ENCODE measurements at regions not wholly inside any gene's neighbourhood (a gene's known extent, or its start where the extent isn't known, plus 50 kb on each side); places are given as distances from the start of the nearest gene placed in this dataset.

DNA sequence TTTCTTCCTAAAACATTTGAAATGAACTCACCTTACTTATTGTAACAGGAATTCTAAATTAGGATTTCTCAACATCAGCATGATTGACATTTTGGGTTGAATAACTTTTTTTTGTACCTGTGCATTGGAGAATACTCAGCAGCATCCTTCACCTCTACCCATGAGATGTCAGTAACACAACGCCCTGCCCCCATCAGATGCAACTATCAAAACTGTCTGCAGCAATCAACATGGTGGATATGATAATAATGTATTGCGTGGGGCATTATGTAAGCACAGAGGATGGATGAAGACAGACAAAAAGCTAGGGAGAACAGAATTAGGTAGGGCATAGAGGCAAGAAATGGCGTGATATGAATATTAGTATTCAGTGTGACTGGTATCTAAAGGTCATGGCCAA, 94.1 kb downstream of the PLK2 start:
- no peaks in the 10 kb centered on the region for H3K36me3 ChIP-seq (ENCODE audit: control insufficient read depth, insufficient read depth, low read length)
- TF ChIP-seq, protein P1, sequence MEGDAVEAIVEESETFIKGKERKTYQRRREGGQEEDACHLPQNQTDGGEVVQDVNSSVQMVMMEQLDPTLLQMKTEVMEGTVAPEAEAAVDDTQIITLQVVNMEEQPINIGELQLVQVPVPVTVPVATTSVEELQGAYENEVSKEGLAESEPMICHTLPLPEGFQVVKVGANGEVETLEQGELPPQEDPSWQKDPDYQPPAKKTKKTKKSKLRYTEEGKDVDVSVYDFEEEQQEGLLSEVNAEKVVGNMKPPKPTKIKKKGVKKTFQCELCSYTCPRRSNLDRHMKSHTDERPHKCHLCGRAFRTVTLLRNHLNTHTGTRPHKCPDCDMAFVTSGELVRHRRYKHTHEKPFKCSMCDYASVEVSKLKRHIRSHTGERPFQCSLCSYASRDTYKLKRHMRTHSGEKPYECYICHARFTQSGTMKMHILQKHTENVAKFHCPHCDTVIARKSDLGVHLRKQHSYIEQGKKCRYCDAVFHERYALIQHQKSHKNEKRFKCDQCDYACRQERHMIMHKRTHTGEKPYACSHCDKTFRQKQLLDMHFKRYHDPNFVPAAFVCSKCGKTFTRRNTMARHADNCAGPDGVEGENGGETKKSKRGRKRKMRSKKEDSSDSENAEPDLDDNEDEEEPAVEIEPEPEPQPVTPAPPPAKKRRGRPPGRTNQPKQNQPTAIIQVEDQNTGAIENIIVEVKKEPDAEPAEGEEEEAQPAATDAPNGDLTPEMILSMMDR (IDR thresholded peaks at IDR 0.05; ENCODE audit: insufficient read depth, low read depth, low read length), result no peak
- ChIA-PET CTCF (no interaction called here), POLR2A (no interaction called here)
- DNase-seq (ENCODE audit: low read depth), result no peak
- H3K27me3 ChIP-seq (ENCODE audit: control insufficient read depth, insufficient read depth, low read length), result no peaks in the 10 kb centered on the region
- H3K4me3 ChIP-seq (ENCODE audit: low read depth, low read length), result no peak overlapping the region

DNA sequence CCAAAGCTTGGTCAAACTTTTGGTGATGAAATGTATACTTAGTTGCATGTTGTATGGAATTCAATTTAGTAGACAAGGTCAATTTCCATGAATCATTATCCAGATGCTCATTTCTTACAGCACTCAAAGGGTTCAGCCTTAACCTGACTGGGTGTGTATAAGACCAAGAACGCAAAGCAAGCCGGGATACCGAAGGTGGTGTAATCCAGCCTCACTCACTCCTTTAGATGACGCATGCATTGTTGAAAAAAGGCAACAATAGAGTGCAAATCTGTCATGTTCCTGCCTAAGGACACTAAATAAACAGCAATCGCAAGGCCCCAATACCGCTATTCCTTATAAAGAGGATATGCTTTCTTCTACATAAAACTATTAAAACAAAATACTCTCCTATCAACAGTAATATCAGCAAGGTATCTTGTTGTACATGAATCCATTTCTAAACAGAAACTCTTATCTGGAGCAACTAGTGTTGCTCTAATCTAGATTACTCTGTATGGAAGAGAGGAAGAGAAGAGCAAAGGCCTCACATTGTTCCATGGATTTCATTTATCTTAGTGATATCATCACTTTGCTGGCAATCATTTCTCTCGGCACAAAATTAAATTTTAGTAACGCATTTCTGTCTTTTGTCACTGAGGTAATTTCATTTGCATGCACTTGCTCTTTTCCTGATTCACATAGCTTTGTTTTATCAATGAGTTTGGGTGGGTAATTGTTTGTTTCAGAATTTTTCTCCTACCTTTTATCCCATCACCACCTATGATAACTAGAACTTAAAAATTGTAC, 96.2 kb downstream of the PLK2 start:
- TF ChIP-seq, protein P1 (IDR thresholded peaks at IDR 0.05; ENCODE audit: insufficient read depth, low read depth, low read length), result no peak
- POLR2A ChIA-PET, result no interaction called here
- Histone ChIP-seq H3K4me3 (ENCODE audit: low read depth, low read length) (no peak overlapping the region), H3K36me3 (ENCODE audit: control insufficient read depth, insufficient read depth, low read length) (no peaks in the 10 kb centered on the region), H3K27me3 (ENCODE audit: control insufficient read depth, insufficient read depth, low read length) (no peaks in the 10 kb centered on the region)
- no peak for DNase-seq (ENCODE audit: low read depth)
- CTCF ChIA-PET, result interaction anchor here (0.7 to 1.1 kb wide), 2 partner anchors 15 to 35 kb away, joined by 3 read pairs; no protein-coding TSS in a partner anchor

DNA sequence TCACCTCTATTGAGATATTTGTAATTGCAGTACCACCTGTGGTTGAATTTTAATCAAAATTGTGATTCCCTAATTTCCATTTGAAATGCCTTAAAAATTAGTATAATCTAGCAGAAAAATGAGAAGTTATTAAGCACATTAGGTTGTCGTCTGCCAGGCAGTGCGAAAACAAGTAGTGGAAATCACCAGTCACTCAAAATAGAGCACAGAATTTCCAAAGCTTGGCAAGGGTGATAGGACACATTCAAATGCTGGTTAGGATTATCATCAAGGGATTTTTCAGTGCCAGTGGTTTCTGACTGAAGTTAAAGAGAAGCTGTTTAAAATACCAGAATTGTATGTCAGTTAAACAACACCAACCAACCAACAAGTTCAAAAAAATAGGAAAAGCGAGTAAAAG, 97.8 kb downstream of the PLK2 start:
- ChIA-PET CTCF (no interaction called here), POLR2A (interaction anchor here (0.6 kb wide), 1 partner anchor 98 kb away, joined by 3 read pairs; no protein-coding TSS in a partner anchor)
- Histone ChIP-seq H3K36me3 (ENCODE audit: control insufficient read depth, insufficient read depth, low read length) (no peaks in the 10 kb centered on the region), H3K4me3 (ENCODE audit: low read depth, low read length) (no peak overlapping the region), H3K27me3 (ENCODE audit: control insufficient read depth, insufficient read depth, low read length) (no peaks in the 10 kb centered on the region)
- TF ChIP-seq, protein P1 (IDR thresholded peaks at IDR 0.05; ENCODE audit: insufficient read depth, low read depth, low read length), result no peak
- DNase-seq (ENCODE audit: low read depth), result no peak

DNA sequence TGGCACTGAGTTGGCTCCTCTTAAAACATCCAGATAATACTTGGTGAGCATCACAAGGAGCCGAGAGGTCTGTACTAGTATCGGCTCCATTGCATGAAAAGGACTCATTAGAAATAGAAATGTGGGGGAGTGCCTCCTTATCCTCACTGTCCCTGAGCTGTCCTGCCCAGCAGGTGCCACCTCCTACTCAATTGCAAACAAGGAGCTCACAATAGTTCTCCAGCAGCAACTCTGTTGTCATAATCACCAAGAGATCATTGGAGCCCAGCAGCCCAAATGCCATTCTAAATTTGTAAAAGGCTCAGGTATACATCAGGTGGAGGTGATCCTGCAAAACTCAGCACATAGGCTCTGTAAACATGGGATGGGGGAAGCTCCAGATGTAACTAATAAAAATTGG, 99.1 kb downstream of the PLK2 start:
- H3K27me3 ChIP-seq (ENCODE audit: control insufficient read depth, insufficient read depth, low read length), result no peaks in the 10 kb centered on the region
- CTCF ChIA-PET, result no interaction called here
- H3K36me3 ChIP-seq (ENCODE audit: control insufficient read depth, insufficient read depth, low read length), result no peaks in the 10 kb centered on the region

DNA sequence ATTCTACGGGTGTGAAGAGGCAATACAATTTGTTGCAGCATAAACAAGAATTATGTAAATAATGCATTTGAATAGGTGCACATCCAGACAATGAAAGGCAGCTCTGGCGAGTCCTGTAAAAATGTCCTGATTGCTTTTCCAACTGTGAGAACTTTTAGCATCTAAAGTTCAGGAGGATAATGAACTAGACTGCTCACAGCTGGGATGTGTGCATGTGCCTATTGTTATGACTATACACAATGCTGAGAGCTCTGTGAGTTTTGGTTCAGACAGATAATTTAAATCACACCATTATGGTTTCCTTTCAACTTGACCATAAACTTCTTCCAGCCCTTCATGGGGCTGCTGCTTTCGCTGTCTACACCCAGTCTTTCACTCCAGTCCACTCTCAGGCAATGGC, 99.9 kb downstream of the PLK2 start:
- no peaks in the 10 kb centered on the region for H3K36me3 ChIP-seq (ENCODE audit: control insufficient read depth, insufficient read depth, low read length)
- no peak for DNase-seq (ENCODE audit: low read depth)
- H3K27me3 ChIP-seq (ENCODE audit: control insufficient read depth, insufficient read depth, low read length), result no peaks in the 10 kb centered on the region
- POLR2A ChIA-PET, result no interaction called here
- CTCF ChIA-PET, result interaction anchor here (1.2 kb wide), 1 partner anchor 11 kb away, joined by 3 read pairs; no protein-coding TSS in a partner anchor
- TF ChIP-seq, protein P1 (IDR thresholded peaks at IDR 0.05; ENCODE audit: insufficient read depth, low read depth, low read length), result no peak
- H3K4me3 ChIP-seq (ENCODE audit: low read depth, low read length), result no peak overlapping the region

More for the DNA sequence above, 99.1 kb downstream of the PLK2 start:
- DNase-seq (ENCODE audit: low read depth), result no peak
- TF ChIP-seq, protein P1 (IDR thresholded peaks at IDR 0.05; ENCODE audit: insufficient read depth, low read depth, low read length), result no peak
- POLR2A ChIA-PET, result no interaction called here
- no peak overlapping the region for H3K4me3 ChIP-seq (ENCODE audit: low read depth, low read length)

Data from BJ (cell line).